ENCODE measurements at regions not wholly inside any gene's neighbourhood (a gene's known extent, or its start where the extent isn't known, plus 50 kb on each side); places are given as distances from the start of the nearest gene placed in this dataset.

DNA sequence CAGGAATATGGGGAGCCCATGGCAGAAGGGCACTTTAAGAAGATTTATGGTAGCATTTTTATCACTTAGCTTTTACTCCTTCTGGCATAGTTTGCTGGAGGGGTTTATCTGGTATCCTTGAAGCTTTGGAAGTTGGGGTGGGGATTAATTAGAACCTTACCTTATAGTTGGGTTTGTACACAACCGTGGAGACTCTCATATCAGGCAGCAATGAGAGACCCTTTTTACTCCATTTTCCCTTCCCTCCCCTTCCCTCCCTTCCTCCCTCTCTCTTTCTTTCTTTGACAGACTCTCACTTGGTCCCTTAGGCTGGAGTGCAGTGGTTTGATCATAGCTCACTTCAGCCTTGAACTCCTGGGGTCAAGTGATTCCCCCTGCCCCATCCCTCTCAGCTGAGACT, 465.8 kb upstream of the PODXL start:
- Histone ChIP-seq H3K27ac (ENCODE audit: extremely low read depth, low read depth, low read length) (no peak overlapping the region), H3K9ac (ENCODE audit: insufficient read depth in 1 of 2, low read depth in 2 of 2, low read length in 2 of 2) (no peak overlapping the region), H3K36me3 (ENCODE audit: control insufficient read depth, insufficient read depth, low read length) (no peaks in the 10 kb centered on the region), H3K4me3 (no peak overlapping the region), H3K79me2 (ENCODE audit: control insufficient read depth, insufficient read depth, low read length) (no peaks in the 10 kb centered on the region), H3K9me1 (ENCODE audit: control insufficient read depth, insufficient read depth, low read length) (no peaks in the 10 kb centered on the region), H3K4me1 (replicated peaks in 1 of 2; ENCODE audit: control insufficient read depth in 2 of 2, insufficient read depth in 2 of 2, low read length in 2 of 2) (no peaks in the 10 kb centered on the region), H3K9me3 (replicated peaks; ENCODE audit: control insufficient read depth, insufficient read depth, low read depth, low read length) (no peaks in the 10 kb centered on the region), H3K27me3 (ENCODE audit: control insufficient read depth in 2 of 2, insufficient read depth in 2 of 2, low read length in 2 of 2) (no peaks in the 10 kb centered on the region; a peak in 1 of 5 replicates), H4K20me1 (replicated peaks; ENCODE audit: control insufficient read depth, insufficient read depth, low read length) (no peaks in the 10 kb centered on the region), H3K4me2 (ENCODE audit: insufficient read depth, low read length) (no peak overlapping the region), H2AFZ (ENCODE audit: low read depth, low read length) (no peak overlapping the region)
- 0% methylated on average over 1 of the region's 1 CpG for WGBS (ENCODE audit: insufficient coverage, low coverage, missing lambda C conversion rate)
- peak; percentile 88 for TF ChIP-seq PCBP1 (IDR thresholded peaks at IDR 0.05; ENCODE audit: low read depth, low read length, poor library complexity, severe bottlenecking)
- TF ChIP-seq PCBP2 (IDR thresholded peaks at IDR 0.05; ENCODE audit: low read depth, low read length, poor library complexity, severe bottlenecking) = peak; percentile 90
- no peak for TF ChIP-seq PHF21A (IDR thresholded peaks at IDR 0.05; ENCODE audit: borderline replicate concordance, low read depth)
- TF ChIP-seq HNRNPK (IDR thresholded peaks at IDR 0.05; ENCODE audit: low read depth, low read length, poor library complexity, severe bottlenecking) = peak; percentile 77
- TF ChIP-seq KLF1 (tag; IDR thresholded peaks at IDR 0.05) = no peak
- intact Hi-C loops (cut with micrococcal nuclease) = no loop called here
- no TSS peak for BruUV-seq (replicated peaks)
- ATAC-seq = no peak
- ChIA-PET CTCF (ENCODE audit: low intra/inter-chr PET ratio) (no interaction called here), POLR2A (no interaction called here)
- no peak for FAIRE-seq
- DNase-seq (ENCODE audit: extremely low read depth in 1 of 4, low spot score in 3 of 4) = no peak
- in situ Hi-C loops (cut with MboI) = no loop called here

DNA sequence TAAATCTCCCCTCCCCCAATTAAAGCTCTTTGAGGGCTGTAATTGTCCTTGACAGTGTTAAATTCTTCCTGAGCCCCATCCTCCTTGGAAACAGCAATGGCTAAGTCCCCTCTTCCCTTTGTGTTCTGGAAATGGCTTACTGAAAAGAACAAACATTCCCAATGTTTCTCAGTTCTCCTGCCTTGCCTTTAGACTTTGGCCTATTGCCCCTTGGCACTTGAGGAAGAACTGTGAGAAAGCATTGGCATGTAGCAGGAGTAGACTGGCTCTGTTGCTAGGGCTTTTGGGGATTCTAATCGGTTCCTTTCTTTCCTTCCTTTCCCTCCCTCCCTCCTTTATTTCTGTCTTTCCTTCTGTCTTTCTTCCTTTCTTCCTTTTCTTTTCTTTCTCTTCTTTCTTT, 463.3 kb upstream of the PODXL start:
- DNase-seq (ENCODE audit: extremely low read depth in 1 of 4, low spot score in 3 of 4) = no peak
- WGBS (ENCODE audit: insufficient coverage, low coverage, missing lambda C conversion rate) = 0% methylated on average over 1 of the region's 1 CpG
- Histone ChIP-seq H3K9ac (ENCODE audit: insufficient read depth in 1 of 2, low read depth in 2 of 2, low read length in 2 of 2) (no peak overlapping the region), H2AFZ (ENCODE audit: low read depth, low read length) (no peak overlapping the region), H3K4me1 (replicated peaks in 1 of 2; ENCODE audit: control insufficient read depth in 2 of 2, insufficient read depth in 2 of 2, low read length in 2 of 2) (no peaks in the 10 kb centered on the region), H3K27ac (ENCODE audit: extremely low read depth, low read depth, low read length) (no peak overlapping the region), H3K27me3 (ENCODE audit: control insufficient read depth in 2 of 2, insufficient read depth in 2 of 2, low read length in 2 of 2) (no peaks in the 10 kb centered on the region; a peak in 1 of 5 replicates), H4K20me1 (replicated peaks; ENCODE audit: control insufficient read depth, insufficient read depth, low read length) (no peaks in the 10 kb centered on the region), H3K9me1 (ENCODE audit: control insufficient read depth, insufficient read depth, low read length) (no peaks in the 10 kb centered on the region), H3K9me3 (replicated peaks; ENCODE audit: control insufficient read depth, insufficient read depth, low read depth, low read length) (no peaks in the 10 kb centered on the region), H3K79me2 (ENCODE audit: control insufficient read depth, insufficient read depth, low read length) (no peaks in the 10 kb centered on the region), H3K4me2 (ENCODE audit: insufficient read depth, low read length) (no peak overlapping the region), H3K4me3 (no peak overlapping the region), H3K36me3 (ENCODE audit: control insufficient read depth, insufficient read depth, low read length) (no peaks in the 10 kb centered on the region)
- in situ Hi-C loops (cut with MboI) (no loop called here), intact Hi-C loops (cut with micrococcal nuclease) (no loop called here)
- ATAC-seq = no peak
- no peak for FAIRE-seq
- ChIA-PET CTCF (ENCODE audit: low intra/inter-chr PET ratio) (no interaction called here), POLR2A (no interaction called here)
- no TSS peak for BruUV-seq (replicated peaks)
- TF ChIP-seq RUNX1 (IDR thresholded peaks at IDR 0.05; ENCODE audit: low read depth) (no peak), MEF2A (IDR thresholded peaks at IDR 0.05; ENCODE audit: control insufficient read depth, low read depth, low read length) (no peak), ESRRA (IDR thresholded peaks at IDR 0.05; ENCODE audit: borderline replicate concordance, low read depth) (no peak), NFATC3 (IDR thresholded peaks at IDR 0.05) (no peak), MTA1 (IDR thresholded peaks at IDR 0.05; ENCODE audit: borderline replicate concordance) (no peak), KLF1 (tag; IDR thresholded peaks at IDR 0.05) (no peak), ZNF224 (CRISPR knock-in tag; IDR thresholded peaks at IDR 0.05) (no peak), ZNF324 (CRISPR knock-in tag; IDR thresholded peaks at IDR 0.05) (no peak), HMG20A (CRISPR knock-in tag; conservative IDR thresholded peaks at IDR 0.05) (no peak)
- TF ChIP-seq, protein P1, sequence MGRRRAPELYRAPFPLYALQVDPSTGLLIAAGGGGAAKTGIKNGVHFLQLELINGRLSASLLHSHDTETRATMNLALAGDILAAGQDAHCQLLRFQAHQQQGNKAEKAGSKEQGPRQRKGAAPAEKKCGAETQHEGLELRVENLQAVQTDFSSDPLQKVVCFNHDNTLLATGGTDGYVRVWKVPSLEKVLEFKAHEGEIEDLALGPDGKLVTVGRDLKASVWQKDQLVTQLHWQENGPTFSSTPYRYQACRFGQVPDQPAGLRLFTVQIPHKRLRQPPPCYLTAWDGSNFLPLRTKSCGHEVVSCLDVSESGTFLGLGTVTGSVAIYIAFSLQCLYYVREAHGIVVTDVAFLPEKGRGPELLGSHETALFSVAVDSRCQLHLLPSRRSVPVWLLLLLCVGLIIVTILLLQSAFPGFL (CRISPR knock-in tag; IDR thresholded peaks at IDR 0.05) = no peak
- TF ChIP-seq, protein P2, sequence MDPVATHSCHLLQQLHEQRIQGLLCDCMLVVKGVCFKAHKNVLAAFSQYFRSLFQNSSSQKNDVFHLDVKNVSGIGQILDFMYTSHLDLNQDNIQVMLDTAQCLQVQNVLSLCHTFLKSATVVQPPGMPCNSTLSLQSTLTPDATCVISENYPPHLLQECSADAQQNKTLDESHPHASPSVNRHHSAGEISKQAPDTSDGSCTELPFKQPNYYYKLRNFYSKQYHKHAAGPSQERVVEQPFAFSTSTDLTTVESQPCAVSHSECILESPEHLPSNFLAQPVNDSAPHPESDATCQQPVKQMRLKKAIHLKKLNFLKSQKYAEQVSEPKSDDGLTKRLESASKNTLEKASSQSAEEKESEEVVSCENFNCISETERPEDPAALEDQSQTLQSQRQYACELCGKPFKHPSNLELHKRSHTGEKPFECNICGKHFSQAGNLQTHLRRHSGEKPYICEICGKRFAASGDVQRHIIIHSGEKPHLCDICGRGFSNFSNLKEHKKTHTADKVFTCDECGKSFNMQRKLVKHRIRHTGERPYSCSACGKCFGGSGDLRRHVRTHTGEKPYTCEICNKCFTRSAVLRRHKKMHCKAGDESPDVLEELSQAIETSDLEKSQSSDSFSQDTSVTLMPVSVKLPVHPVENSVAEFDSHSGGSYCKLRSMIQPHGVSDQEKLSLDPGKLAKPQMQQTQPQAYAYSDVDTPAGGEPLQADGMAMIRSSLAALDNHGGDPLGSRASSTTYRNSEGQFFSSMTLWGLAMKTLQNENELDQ (CRISPR knock-in tag; IDR thresholded peaks at IDR 0.05; ENCODE audit: borderline replicate concordance) = no peak
